Stomach smooth muscle (tissue), 2 donors: ENCODE measurements at regions not wholly inside any gene's neighbourhood (a gene's known extent, or its start where the extent isn't known, plus 50 kb on each side); places are given as distances from the start of the nearest gene placed in this dataset.
"Not testable (repeated sequence)": the region's sequence is repeated elsewhere in the genome, so short reads cannot be mapped to it uniquely, and the experiment has no call there.

Experiments
- H3K27ac ChIP-seq: one replicate; pipeline ENCODE4 v1.7.0; 2013; ENCODE audit warnings: mild to moderate bottlenecking, low read length, inconsistent platforms
- H3K27me3 ChIP-seq, 2 donors: one replicate each; pipeline ENCODE4 v1.7.0; 2013; ENCODE audit warnings: low read length in 2 of 2; ENCODE audit not compliant: insufficient read depth in 2 of 2, control insufficient read depth in 1 of 2
- H3K36me3 ChIP-seq, 2 donors: one replicate each; pipeline ENCODE4 v1.7.0; 2013; ENCODE audit warnings: low read length in 2 of 2; ENCODE audit not compliant: control insufficient read depth in 2 of 2, insufficient read depth in 2 of 2
- H3K4me1 ChIP-seq: one replicate; pipeline ENCODE4 v1.7.0; 2013; ENCODE audit warnings: low read length; ENCODE audit not compliant: control insufficient read depth, insufficient read depth
- H3K4me3 ChIP-seq, 2 donors: one replicate each; pipeline ENCODE4 v1.7.0; 2013; ENCODE audit warnings: low read length in 2 of 2
- H3K9ac ChIP-seq, 2 donors: one replicate each; pipeline ENCODE4 v1.7.0; 2013; ENCODE audit warnings: low read length in 2 of 2, mild to moderate bottlenecking in 1 of 2
- H3K9me3 ChIP-seq, 2 donors: one replicate each; pipeline ENCODE4 v1.7.0; 2013; ENCODE audit warnings: low read length in 2 of 2; ENCODE audit not compliant: control insufficient read depth in 2 of 2
- donor health status: healthy.
- donor health status: Pancreatic carcinoma.

- H3K4me3 ChIP-seq: no peak overlapping the region
- no peaks in the 10 kb centered on the region for H3K36me3 ChIP-seq
- H3K9me3 ChIP-seq: no peaks in the 10 kb centered on the region
- no peak overlapping the region for H3K27ac ChIP-seq
- H3K27me3 ChIP-seq: no peaks in the 10 kb centered on the region
- H3K4me1 ChIP-seq: no peaks in the 10 kb centered on the region
- no peak overlapping the region for H3K9ac ChIP-seq
Observed at GRCh38 chrX:42290608-42291007, 367.3 kb upstream of the CASK start.

GRCh38 chrX:42289492-42290385 is 366.4 kb upstream of the CASK start:
- H3K27me3 ChIP-seq: no peaks in the 10 kb centered on the region
- no peak overlapping the region for H3K9ac ChIP-seq
- no peaks in the 10 kb centered on the region for H3K9me3 ChIP-seq
- no peak overlapping the region for H3K4me3 ChIP-seq
- H3K27ac ChIP-seq: no peak overlapping the region
- H3K4me1 ChIP-seq: no peaks in the 10 kb centered on the region
- no peaks in the 10 kb centered on the region for H3K36me3 ChIP-seq

GRCh38 chrX:42285681-42286080 is 362.3 kb upstream of the CASK start:
- H3K4me3 ChIP-seq, H3K9ac ChIP-seq, H3K36me3 ChIP-seq, H3K27me3 ChIP-seq, H3K4me1 ChIP-seq, H3K27ac ChIP-seq, H3K9me3 ChIP-seq: not testable (repeated sequence)

- no peak overlapping the region for H3K27ac ChIP-seq
Observed at GRCh38 chrX:42276982-42277690, 353.8 kb upstream of the CASK start.

GRCh38 chrX:42274151-42274550 is 350.8 kb upstream of the CASK start:
- Histone ChIP-seq H3K9ac (no peak overlapping the region), H3K4me1 (no peaks in the 10 kb centered on the region), H3K36me3 (no peaks in the 10 kb centered on the region), H3K4me3 (no peak overlapping the region), H3K9me3 (no peaks in the 10 kb centered on the region), H3K27me3 (peaks cover 0 to 6% of the 10 kb centered on the region in 2 donors), H3K27ac (no peak overlapping the region)

More at GRCh38 chrX:42276982-42277690, 353.8 kb upstream of the CASK start:
- no peak overlapping the region for H3K4me3 ChIP-seq
- no peak overlapping the region for H3K9ac ChIP-seq
- peaks cover 0 to 6% of the 10 kb centered on the region in 2 donors for H3K27me3 ChIP-seq
- H3K4me1 ChIP-seq: no peaks in the 10 kb centered on the region
- H3K36me3 ChIP-seq: no peaks in the 10 kb centered on the region
- no peaks in the 10 kb centered on the region for H3K9me3 ChIP-seq

- no peak overlapping the region for H3K27ac ChIP-seq
- no peak overlapping the region for H3K4me3 ChIP-seq
- no peaks in the 10 kb centered on the region for H3K9me3 ChIP-seq
- H3K4me1 ChIP-seq: no peaks in the 10 kb centered on the region
- H3K9ac ChIP-seq: no peak overlapping the region
- peaks cover 0 to 6% of the 10 kb centered on the region in 2 donors for H3K27me3 ChIP-seq
- no peaks in the 10 kb centered on the region for H3K36me3 ChIP-seq
Observed at GRCh38 chrX:42273387-42273786, 350.0 kb upstream of the CASK start.

- no peaks in the 10 kb centered on the region for H3K36me3 ChIP-seq
- no peaks in the 10 kb centered on the region for H3K9me3 ChIP-seq
- H3K9ac ChIP-seq: no peak overlapping the region
- no peak overlapping the region for H3K27ac ChIP-seq
- no peaks in the 10 kb centered on the region for H3K27me3 ChIP-seq
- H3K4me1 ChIP-seq: no peaks in the 10 kb centered on the region
- no peak overlapping the region for H3K4me3 ChIP-seq
Observed at GRCh38 chrX:42269186-42269585, 345.8 kb upstream of the CASK start.

GRCh38 chrX:42260854-42261253 is 337.5 kb upstream of the CASK start:
- Histone ChIP-seq H3K9ac (no peak overlapping the region), H3K36me3 (no peaks in the 10 kb centered on the region)

GRCh38 chrX:42248226-42248625 is 324.9 kb upstream of the CASK start:
- no peak overlapping the region for H3K9ac ChIP-seq
- H3K9me3 ChIP-seq: no peaks in the 10 kb centered on the region
- no peaks in the 10 kb centered on the region for H3K36me3 ChIP-seq
- H3K27me3 ChIP-seq: peaks cover 0 to 5% of the 10 kb centered on the region in 2 donors
- peaks cover 3% of the 10 kb centered on the region for H3K4me1 ChIP-seq
- no peak overlapping the region for H3K27ac ChIP-seq
- no peak overlapping the region for H3K4me3 ChIP-seq

More at GRCh38 chrX:42260854-42261253, 337.5 kb upstream of the CASK start:
- no peaks in the 10 kb centered on the region for H3K4me1 ChIP-seq
- no peak overlapping the region for H3K4me3 ChIP-seq
- H3K27ac ChIP-seq: no peak overlapping the region
- no peaks in the 10 kb centered on the region for H3K27me3 ChIP-seq
- no peaks in the 10 kb centered on the region for H3K9me3 ChIP-seq

- no peak overlapping the region for H3K27ac ChIP-seq
- H3K9ac ChIP-seq: no peak overlapping the region
- H3K27me3 ChIP-seq: peaks cover 0 to 8% of the 10 kb centered on the region in 2 donors
- no peaks in the 10 kb centered on the region for H3K9me3 ChIP-seq
- peaks cover 3% of the 10 kb centered on the region for H3K4me1 ChIP-seq
- peak overlapping the region; percentile 1 to 40 for H3K4me3 ChIP-seq
- H3K36me3 ChIP-seq: no peaks in the 10 kb centered on the region
Observed at GRCh38 chrX:42247241-42247640, 323.9 kb upstream of the CASK start.

GRCh38 chrX:42246814-42247213 is 323.5 kb upstream of the CASK start:
- H3K27me3 ChIP-seq: peaks cover 0 to 8% of the 10 kb centered on the region in 2 donors

More at GRCh38 chrX:42246814-42247213, 323.5 kb upstream of the CASK start:
- Histone ChIP-seq H3K9me3 (no peaks in the 10 kb centered on the region), H3K27ac (no peak overlapping the region), H3K36me3 (no peaks in the 10 kb centered on the region), H3K9ac (no peak overlapping the region), H3K4me3 (peak overlapping the region; percentile 1 to 40), H3K4me1 (peaks cover 3% of the 10 kb centered on the region)
